HEK293 (cell line): ENCODE measurements at regions not wholly inside any gene's neighbourhood (a gene's known extent, or its start where the extent isn't known, plus 50 kb on each side); places are given as distances from the start of the nearest gene placed in this dataset.
A peak's percentile ranks its signal among the peaks of the same experiment; 100 is the strongest.

Experiments
- BCL11A ChIP-seq: fragments of 450-650 bp; formaldehyde crosslinking; IDR thresholded peaks from 2 replicates; pipeline ENCODE4 v1.5.1; 2016; ENCODE audit warnings: low read depth, missing biosample characterization, missing genetic modification characterization
- EGR2 ChIP-seq: fragments of 450-650 bp; formaldehyde crosslinking; IDR thresholded peaks from 2 replicates; pipeline ENCODE4 v1.5.1; 2016; ENCODE audit warnings: low read depth, missing biosample characterization, missing genetic modification characterization
- GFI1B ChIP-seq: fragments of 450-650 bp; formaldehyde crosslinking; IDR thresholded peaks from 2 replicates; pipeline ENCODE4 v1.5.1; 2016; ENCODE audit warnings: missing biosample characterization, missing genetic modification characterization
- PATZ1 ChIP-seq: fragments of 450-650 bp; formaldehyde crosslinking; IDR thresholded peaks from 2 replicates; pipeline ENCODE4 v1.5.1; 2016; ENCODE audit warnings: missing biosample characterization, missing genetic modification characterization
- TCF7L2 ChIP-seq: IDR thresholded peaks from 2 replicates; pipeline ENCODE4 v1.6.1; 2011; ENCODE audit warnings: low read depth, mild to moderate bottlenecking, inconsistent platforms, low read length, moderate library complexity, borderline replicate concordance
- ZFHX2 ChIP-seq: fragments of 450-650 bp; formaldehyde crosslinking; conservative IDR thresholded peaks from 2 replicates; pipeline ENCODE4 v1.5.1; 2016; ENCODE audit warnings: missing biosample characterization, missing genetic modification characterization
- ZFP37 ChIP-seq: fragments of 450-650 bp; formaldehyde crosslinking; IDR thresholded peaks from 2 replicates; pipeline ENCODE4 v1.5.1; 2016; ENCODE audit warnings: missing biosample characterization, missing genetic modification characterization
- ZNF19 ChIP-seq: fragments of 450-650 bp; formaldehyde crosslinking; IDR thresholded peaks from 2 replicates; pipeline ENCODE4; 2016; ENCODE audit warnings: missing biosample characterization, missing genetic modification characterization, low read depth
- ZNF202 ChIP-seq: fragments of 450-650 bp; formaldehyde crosslinking; IDR thresholded peaks from 2 replicates; pipeline ENCODE4 v1.5.1; 2016; ENCODE audit warnings: missing biosample characterization, missing genetic modification characterization, borderline replicate concordance
- ZNF223 ChIP-seq: fragments of 450-650 bp; formaldehyde crosslinking; IDR thresholded peaks from 2 replicates; pipeline ENCODE4 v1.5.1; 2016; ENCODE audit warnings: missing biosample characterization, missing genetic modification characterization
- ZNF266 ChIP-seq: fragments of 450-650 bp; formaldehyde crosslinking; IDR thresholded peaks from 2 replicates; pipeline ENCODE4 v1.5.1; 2016; ENCODE audit warnings: missing biosample characterization, missing genetic modification characterization, low read depth
- ZNF391 ChIP-seq: fragments of 450-650 bp; formaldehyde crosslinking; IDR thresholded peaks from 2 replicates; pipeline ENCODE4 v1.5.1; 2016; ENCODE audit warnings: low read depth, missing biosample characterization, missing genetic modification characterization, borderline replicate concordance
- ZNF596 ChIP-seq: fragments of 450-650 bp; IDR thresholded peaks from 2 replicates; pipeline ENCODE4 v1.5.0; 2018; ENCODE audit warnings: missing biosample characterization, mild to moderate bottlenecking, missing genetic modification characterization, moderate library complexity
- ZNF600 ChIP-seq: fragments of 450-650 bp; formaldehyde crosslinking; IDR thresholded peaks from 2 replicates; pipeline ENCODE4 v1.5.1; 2016; ENCODE audit warnings: missing biosample characterization, missing genetic modification characterization
- ZNF645 ChIP-seq: fragments of 450-650 bp; formaldehyde crosslinking; IDR thresholded peaks from 2 replicates; pipeline ENCODE4; 2016; ENCODE audit warnings: missing biosample characterization, missing genetic modification characterization
- ZSCAN18 ChIP-seq: fragments of 450-650 bp; formaldehyde crosslinking; IDR thresholded peaks from 2 replicates; pipeline ENCODE4 v1.5.1; 2016; ENCODE audit warnings: missing biosample characterization, missing genetic modification characterization
- ZSCAN30 ChIP-seq: fragments of 450-650 bp; IDR thresholded peaks from 2 replicates; pipeline ENCODE4 v1.5.1; 2018; ENCODE audit warnings: missing biosample characterization, mild to moderate bottlenecking, missing genetic modification characterization, moderate library complexity
- TF ChIP-seq, protein P1 (sequence below): fragments of 450-650 bp; formaldehyde crosslinking; IDR thresholded peaks from 2 replicates; pipeline ENCODE4 v1.5.1; 2016; ENCODE audit warnings: missing biosample characterization, missing genetic modification characterization
- TF ChIP-seq, protein P2 (sequence below): fragments of 450-650 bp; formaldehyde crosslinking; IDR thresholded peaks from 2 replicates; pipeline ENCODE4 v1.5.1; 2016; ENCODE audit warnings: missing biosample characterization, missing genetic modification characterization
- TF ChIP-seq, protein P3 (sequence below): fragments of 450-650 bp; formaldehyde crosslinking; IDR thresholded peaks from 2 replicates; pipeline ENCODE4 v1.5.1; 2017; ENCODE audit warnings: missing biosample characterization, missing genetic modification characterization
- TF ChIP-seq, protein P4 (sequence below): fragments of 450-650 bp; formaldehyde crosslinking; IDR thresholded peaks from 2 replicates; pipeline ENCODE4 v1.5.1; 2017; ENCODE audit warnings: missing biosample characterization, missing genetic modification characterization

DNA sequence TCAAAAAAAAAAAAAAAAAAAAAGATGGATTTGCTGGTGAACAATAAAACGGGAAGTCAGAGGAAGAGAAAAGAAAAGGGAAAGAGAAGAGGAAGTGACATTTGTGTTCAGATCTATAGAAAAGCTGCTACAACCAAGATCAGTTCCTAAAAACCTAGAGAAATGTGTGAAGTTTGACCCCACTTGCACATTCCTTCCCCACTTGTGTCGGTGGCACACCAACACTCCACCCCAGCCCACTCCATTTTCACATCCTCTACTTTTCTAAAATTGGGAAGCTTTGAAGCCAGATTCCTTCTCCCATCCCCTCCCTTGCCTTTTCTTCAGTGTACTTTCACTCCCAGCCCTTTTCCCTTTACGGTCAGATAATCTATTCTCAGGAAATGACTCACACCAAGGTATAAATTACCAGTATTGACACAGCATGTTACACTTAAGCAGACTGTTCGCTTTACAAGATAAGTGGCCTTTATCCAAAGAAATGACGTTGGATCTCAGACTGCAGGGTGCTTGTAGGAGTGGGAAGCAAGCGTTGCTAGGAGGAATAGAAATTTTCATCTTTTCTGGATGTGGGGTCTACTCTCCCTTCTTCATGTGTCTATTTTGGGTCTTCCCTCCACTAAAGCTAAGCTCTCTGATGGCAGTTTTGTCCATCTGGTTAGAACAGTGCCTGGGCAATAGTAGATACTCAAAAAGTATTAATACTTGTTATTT is 92.5 kb upstream of the ADGRF1 start (continued):
- TF ChIP-seq, protein P1, sequence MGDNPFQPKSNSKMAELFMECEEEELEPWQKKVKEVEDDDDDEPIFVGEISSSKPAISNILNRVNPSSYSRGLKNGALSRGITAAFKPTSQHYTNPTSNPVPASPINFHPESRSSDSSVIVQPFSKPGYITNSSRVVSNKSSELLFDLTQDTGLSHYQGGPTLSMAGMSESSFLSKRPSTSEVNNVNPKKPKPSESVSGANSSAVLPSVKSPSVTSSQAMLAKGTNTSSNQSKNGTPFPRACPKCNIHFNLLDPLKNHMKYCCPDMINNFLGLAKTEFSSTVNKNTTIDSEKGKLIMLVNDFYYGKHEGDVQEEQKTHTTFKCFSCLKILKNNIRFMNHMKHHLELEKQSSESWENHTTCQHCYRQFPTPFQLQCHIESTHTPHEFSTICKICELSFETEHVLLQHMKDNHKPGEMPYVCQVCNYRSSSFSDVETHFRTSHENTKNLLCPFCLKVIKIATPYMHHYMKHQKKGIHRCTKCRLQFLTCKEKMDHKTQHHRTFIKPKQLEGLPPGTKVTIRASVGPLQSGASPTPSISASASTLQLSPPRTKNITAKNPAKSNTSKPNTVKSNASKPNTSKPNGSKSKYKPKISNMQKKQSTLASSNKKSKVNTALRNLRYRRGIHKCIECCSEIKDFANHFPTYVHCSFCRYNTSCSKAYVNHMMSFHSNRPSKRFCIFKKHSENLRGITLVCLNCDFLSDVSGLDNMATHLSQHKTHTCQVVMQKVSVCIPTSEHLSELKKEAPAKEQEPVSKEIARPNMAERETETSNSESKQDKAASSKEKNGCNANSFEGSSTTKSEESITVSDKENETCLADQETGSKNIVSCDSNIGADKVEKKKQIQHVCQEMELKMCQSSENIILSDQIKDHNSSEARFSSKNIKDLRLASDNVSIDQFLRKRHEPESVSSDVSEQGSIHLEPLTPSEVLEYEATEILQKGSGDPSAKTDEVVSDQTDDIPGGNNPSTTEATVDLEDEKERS (tag by site-specific recombination): no peak
- TF ChIP-seq, protein P2, sequence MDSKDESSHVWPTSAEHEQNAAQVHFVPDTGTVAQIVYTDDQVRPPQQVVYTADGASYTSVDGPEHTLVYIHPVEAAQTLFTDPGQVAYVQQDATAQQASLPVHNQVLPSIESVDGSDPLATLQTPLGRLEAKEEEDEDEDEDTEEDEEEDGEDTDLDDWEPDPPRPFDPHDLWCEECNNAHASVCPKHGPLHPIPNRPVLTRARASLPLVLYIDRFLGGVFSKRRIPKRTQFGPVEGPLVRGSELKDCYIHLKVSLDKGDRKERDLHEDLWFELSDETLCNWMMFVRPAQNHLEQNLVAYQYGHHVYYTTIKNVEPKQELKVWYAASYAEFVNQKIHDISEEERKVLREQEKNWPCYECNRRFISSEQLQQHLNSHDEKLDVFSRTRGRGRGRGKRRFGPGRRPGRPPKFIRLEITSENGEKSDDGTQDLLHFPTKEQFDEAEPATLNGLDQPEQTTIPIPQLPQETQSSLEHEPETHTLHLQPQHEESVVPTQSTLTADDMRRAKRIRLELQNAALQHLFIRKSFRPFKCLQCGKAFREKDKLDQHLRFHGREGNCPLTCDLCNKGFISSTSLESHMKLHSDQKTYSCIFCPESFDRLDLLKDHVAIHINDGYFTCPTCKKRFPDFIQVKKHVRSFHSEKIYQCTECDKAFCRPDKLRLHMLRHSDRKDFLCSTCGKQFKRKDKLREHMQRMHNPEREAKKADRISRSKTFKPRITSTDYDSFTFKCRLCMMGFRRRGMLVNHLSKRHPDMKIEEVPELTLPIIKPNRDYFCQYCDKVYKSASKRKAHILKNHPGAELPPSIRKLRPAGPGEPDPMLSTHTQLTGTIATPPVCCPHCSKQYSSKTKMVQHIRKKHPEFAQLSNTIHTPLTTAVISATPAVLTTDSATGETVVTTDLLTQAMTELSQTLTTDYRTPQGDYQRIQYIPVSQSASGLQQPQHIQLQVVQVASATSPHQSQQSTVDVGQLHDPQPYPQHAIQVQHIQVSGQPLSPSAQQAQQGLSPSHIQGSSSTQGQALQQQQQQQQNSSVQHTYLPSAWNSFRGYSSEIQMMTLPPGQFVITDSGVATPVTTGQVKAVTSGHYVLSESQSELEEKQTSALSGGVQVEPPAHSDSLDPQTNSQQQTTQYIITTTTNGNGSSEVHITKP (tag by site-specific recombination): peak; percentile 72
- TF ChIP-seq ZFP37 (tag by site-specific recombination): 0 out of 2 replicates have a peak, but pooled peaks have one; percentile 37
- TF ChIP-seq BCL11A (tag by site-specific recombination): peak; percentile 96
- TF ChIP-seq ZNF19 (tag by site-specific recombination): no peak
- TF ChIP-seq ZFHX2 (tag by site-specific recombination): peak; percentile 27; the same call in 1 of the 2 replicates
- TF ChIP-seq ZNF202 (tag by site-specific recombination): no peak
- TF ChIP-seq PATZ1 (tag by site-specific recombination): peak; percentile 74
- peak; percentile 88 for TF ChIP-seq ZNF391 (tag by site-specific recombination)
- TF ChIP-seq, protein P3, sequence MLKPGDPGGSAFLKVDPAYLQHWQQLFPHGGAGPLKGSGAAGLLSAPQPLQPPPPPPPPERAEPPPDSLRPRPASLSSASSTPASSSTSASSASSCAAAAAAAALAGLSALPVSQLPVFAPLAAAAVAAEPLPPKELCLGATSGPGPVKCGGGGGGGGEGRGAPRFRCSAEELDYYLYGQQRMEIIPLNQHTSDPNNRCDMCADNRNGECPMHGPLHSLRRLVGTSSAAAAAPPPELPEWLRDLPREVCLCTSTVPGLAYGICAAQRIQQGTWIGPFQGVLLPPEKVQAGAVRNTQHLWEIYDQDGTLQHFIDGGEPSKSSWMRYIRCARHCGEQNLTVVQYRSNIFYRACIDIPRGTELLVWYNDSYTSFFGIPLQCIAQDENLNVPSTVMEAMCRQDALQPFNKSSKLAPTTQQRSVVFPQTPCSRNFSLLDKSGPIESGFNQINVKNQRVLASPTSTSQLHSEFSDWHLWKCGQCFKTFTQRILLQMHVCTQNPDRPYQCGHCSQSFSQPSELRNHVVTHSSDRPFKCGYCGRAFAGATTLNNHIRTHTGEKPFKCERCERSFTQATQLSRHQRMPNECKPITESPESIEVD (tag by site-specific recombination): peak; percentile 96
- peak; percentile 79 for TF ChIP-seq ZNF600 (tag by site-specific recombination)
- TF ChIP-seq GFI1B: 0 out of 2 replicates have a peak, but pooled peaks have one; percentile 69
- TF ChIP-seq, protein P4, sequence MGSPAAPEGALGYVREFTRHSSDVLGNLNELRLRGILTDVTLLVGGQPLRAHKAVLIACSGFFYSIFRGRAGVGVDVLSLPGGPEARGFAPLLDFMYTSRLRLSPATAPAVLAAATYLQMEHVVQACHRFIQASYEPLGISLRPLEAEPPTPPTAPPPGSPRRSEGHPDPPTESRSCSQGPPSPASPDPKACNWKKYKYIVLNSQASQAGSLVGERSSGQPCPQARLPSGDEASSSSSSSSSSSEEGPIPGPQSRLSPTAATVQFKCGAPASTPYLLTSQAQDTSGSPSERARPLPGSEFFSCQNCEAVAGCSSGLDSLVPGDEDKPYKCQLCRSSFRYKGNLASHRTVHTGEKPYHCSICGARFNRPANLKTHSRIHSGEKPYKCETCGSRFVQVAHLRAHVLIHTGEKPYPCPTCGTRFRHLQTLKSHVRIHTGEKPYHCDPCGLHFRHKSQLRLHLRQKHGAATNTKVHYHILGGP (tag by site-specific recombination): no peak
- TF ChIP-seq ZNF266: no peak
- 0 out of 2 replicates have a peak, but pooled peaks have one; percentile 65 for TF ChIP-seq TCF7L2
- no peak for TF ChIP-seq EGR2 (tag by site-specific recombination)
- TF ChIP-seq ZSCAN30: peak; percentile 87; the same call in 1 of the 2 replicates
- TF ChIP-seq ZNF223 (tag by site-specific recombination): no peak
- TF ChIP-seq ZNF596: no peak; the same call in 1 of the 2 replicates
- no peak for TF ChIP-seq ZNF645
- TF ChIP-seq ZSCAN18 (tag by site-specific recombination): no peak
